ENCODE measurements at regions not wholly inside any gene's neighbourhood (a gene's known extent, or its start where the extent isn't known, plus 50 kb on each side); places are given as distances from the start of the nearest gene placed in this dataset.
"Not testable (repeated sequence)": the region's sequence is repeated elsewhere in the genome, so short reads cannot be mapped to it uniquely, and the experiment has no call there.

GRCh38 chr14:21781543-21781942 is 107.9 kb upstream of the OR4E1 start:
- Histone ChIP-seq H3K4me1 (ENCODE audit: insufficient read depth, insufficient read length) (no peaks in the 10 kb centered on the region), H3K4me3 (ENCODE audit: insufficient read length, low read depth) (no peak overlapping the region), H3K27me3 (ENCODE audit: insufficient read depth, insufficient read length) (peaks cover 5% of the 10 kb centered on the region), H3K36me3 (ENCODE audit: insufficient read depth, insufficient read length, low read length) (no peaks in the 10 kb centered on the region), H3K9ac (ENCODE audit: insufficient read length, low read depth) (no peak overlapping the region), H3K9me3 (ENCODE audit: insufficient read depth, low read length) (no peaks in the 10 kb centered on the region; the same call in 1 of the 2 replicates)
- no peak for DNase-seq (ENCODE audit: low read depth, low spot score)
- TF ChIP-seq ZNF274 (IDR thresholded peaks at IDR 0.05; ENCODE audit: low read depth, low read length), result no peak

GRCh38 chr14:21780429-21781084 is 106.9 kb upstream of the OR4E1 start:
- TF ChIP-seq ZNF274 (IDR thresholded peaks at IDR 0.05; ENCODE audit: low read depth, low read length) (no peak), SUZ12 (IDR thresholded peaks at IDR 0.05; ENCODE audit: extremely low read depth, insufficient read depth, insufficient read length) (no peak), YY1 (IDR thresholded peaks at IDR 0.05; ENCODE audit: insufficient read depth, insufficient read length) (no peak)
- no peak overlapping the region for H3K9ac ChIP-seq (ENCODE audit: insufficient read length, low read depth)
- H3K36me3 ChIP-seq (ENCODE audit: insufficient read depth, insufficient read length, low read length), result no peaks in the 10 kb centered on the region
- H3K4me1 ChIP-seq (ENCODE audit: insufficient read depth, insufficient read length), result no peaks in the 10 kb centered on the region
- DNase-seq (ENCODE audit: low read depth, low spot score), result no peak
- H3K4me3 ChIP-seq (ENCODE audit: insufficient read length, low read depth), result no peak overlapping the region
- peaks cover 4% of the 10 kb centered on the region for H3K27me3 ChIP-seq (ENCODE audit: insufficient read depth, insufficient read length)
- H3K9me3 ChIP-seq (ENCODE audit: insufficient read depth, low read length), result no peaks in the 10 kb centered on the region; the same call in 1 of the 2 replicates

- Histone ChIP-seq H3K4me3 (ENCODE audit: insufficient read length, low read depth) (no peak overlapping the region), H3K27me3 (ENCODE audit: insufficient read depth, insufficient read length) (no peaks in the 10 kb centered on the region), H3K36me3 (ENCODE audit: insufficient read depth, insufficient read length, low read length) (no peaks in the 10 kb centered on the region), H3K9me3 (ENCODE audit: insufficient read depth, low read length) (no peaks in the 10 kb centered on the region), H3K4me1 (ENCODE audit: insufficient read depth, insufficient read length) (no peaks in the 10 kb centered on the region), H3K9ac (ENCODE audit: insufficient read length, low read depth) (no peak overlapping the region)
- DNase-seq (ENCODE audit: low read depth, low spot score), result no peak
- TF ChIP-seq SUZ12 (IDR thresholded peaks at IDR 0.05; ENCODE audit: extremely low read depth, insufficient read depth, insufficient read length), result no peak
- no peak for TF ChIP-seq YY1 (IDR thresholded peaks at IDR 0.05; ENCODE audit: insufficient read depth, insufficient read length)
- no peak for TF ChIP-seq ZNF274 (IDR thresholded peaks at IDR 0.05; ENCODE audit: low read depth, low read length)
Observed at GRCh38 chr14:21771671-21772070, 98.1 kb upstream of the OR4E1 start.

- no peaks in the 10 kb centered on the region for H3K27me3 ChIP-seq (ENCODE audit: insufficient read depth, insufficient read length)
- H3K4me1 ChIP-seq (ENCODE audit: insufficient read depth, insufficient read length), result no peaks in the 10 kb centered on the region
- no peak overlapping the region for H3K9ac ChIP-seq (ENCODE audit: insufficient read length, low read depth)
- TF ChIP-seq SUZ12 (IDR thresholded peaks at IDR 0.05; ENCODE audit: extremely low read depth, insufficient read depth, insufficient read length), result no peak
- TF ChIP-seq YY1 (IDR thresholded peaks at IDR 0.05; ENCODE audit: insufficient read depth, insufficient read length), result no peak
- no peak for TF ChIP-seq ZNF274 (IDR thresholded peaks at IDR 0.05; ENCODE audit: low read depth, low read length)
- H3K36me3 ChIP-seq (ENCODE audit: insufficient read depth, insufficient read length, low read length), result no peaks in the 10 kb centered on the region
- no peaks in the 10 kb centered on the region for H3K9me3 ChIP-seq (ENCODE audit: insufficient read depth, low read length)
- no peak overlapping the region for H3K4me3 ChIP-seq (ENCODE audit: insufficient read length, low read depth)
- no peak for DNase-seq (ENCODE audit: low read depth, low spot score)
Observed at GRCh38 chr14:21768875-21769257, 95.2 kb upstream of the OR4E1 start.

GRCh38 chr14:21768116-21768874 is 94.7 kb upstream of the OR4E1 start:
- no peaks in the 10 kb centered on the region for H3K36me3 ChIP-seq (ENCODE audit: insufficient read depth, insufficient read length, low read length)
- no peaks in the 10 kb centered on the region for H3K9me3 ChIP-seq (ENCODE audit: insufficient read depth, low read length)
- H3K27me3 ChIP-seq (ENCODE audit: insufficient read depth, insufficient read length), result no peaks in the 10 kb centered on the region
- peak; percentile 9 for DNase-seq (ENCODE audit: low read depth, low spot score)
- no peak overlapping the region for H3K9ac ChIP-seq (ENCODE audit: insufficient read length, low read depth)
- no peak overlapping the region for H3K4me3 ChIP-seq (ENCODE audit: insufficient read length, low read depth)
- no peaks in the 10 kb centered on the region for H3K4me1 ChIP-seq (ENCODE audit: insufficient read depth, insufficient read length)
- TF ChIP-seq SUZ12 (IDR thresholded peaks at IDR 0.05; ENCODE audit: extremely low read depth, insufficient read depth, insufficient read length), result no peak
- TF ChIP-seq YY1 (IDR thresholded peaks at IDR 0.05; ENCODE audit: insufficient read depth, insufficient read length), result no peak
- TF ChIP-seq ZNF274 (IDR thresholded peaks at IDR 0.05; ENCODE audit: low read depth, low read length), result no peak

GRCh38 chr14:21760360-21760759 is 86.7 kb upstream of the OR4E1 start:
- H3K4me1 ChIP-seq (ENCODE audit: insufficient read depth, insufficient read length); H3K27me3 ChIP-seq (ENCODE audit: insufficient read depth, insufficient read length); H3K4me3 ChIP-seq (ENCODE audit: insufficient read length, low read depth); H3K36me3 ChIP-seq (ENCODE audit: insufficient read depth, insufficient read length, low read length); DNase-seq (ENCODE audit: low read depth, low spot score); H3K9ac ChIP-seq (ENCODE audit: insufficient read length, low read depth); H3K9me3 ChIP-seq (ENCODE audit: insufficient read depth, low read length): not testable (repeated sequence)

GRCh38 chr14:21749306-21749868 is 75.8 kb upstream of the OR4E1 start:
- TF ChIP-seq ZNF274 (IDR thresholded peaks at IDR 0.05; ENCODE audit: low read depth, low read length), result no peak
- no peak for TF ChIP-seq YY1 (IDR thresholded peaks at IDR 0.05; ENCODE audit: insufficient read depth, insufficient read length)
- no peak for TF ChIP-seq SUZ12 (IDR thresholded peaks at IDR 0.05; ENCODE audit: extremely low read depth, insufficient read depth, insufficient read length)
- Histone ChIP-seq H3K36me3 (ENCODE audit: insufficient read depth, insufficient read length, low read length) (no peaks in the 10 kb centered on the region), H3K4me1 (ENCODE audit: insufficient read depth, insufficient read length) (no peaks in the 10 kb centered on the region), H3K27me3 (ENCODE audit: insufficient read depth, insufficient read length) (no peaks in the 10 kb centered on the region), H3K9me3 (ENCODE audit: insufficient read depth, low read length) (no peaks in the 10 kb centered on the region), H3K9ac (ENCODE audit: insufficient read length, low read depth) (no peak overlapping the region), H3K4me3 (ENCODE audit: insufficient read length, low read depth) (no peak overlapping the region)
- no peak for DNase-seq (ENCODE audit: low read depth, low spot score)

Measured in NT2/D1 (cell line).